ENCODE measurements at regions not wholly inside any gene's neighbourhood (a gene's known extent, or its start where the extent isn't known, plus 50 kb on each side); places are given as distances from the start of the nearest gene placed in this dataset.
A peak's percentile ranks its signal among the peaks of the same experiment; 100 is the strongest.

DNA sequence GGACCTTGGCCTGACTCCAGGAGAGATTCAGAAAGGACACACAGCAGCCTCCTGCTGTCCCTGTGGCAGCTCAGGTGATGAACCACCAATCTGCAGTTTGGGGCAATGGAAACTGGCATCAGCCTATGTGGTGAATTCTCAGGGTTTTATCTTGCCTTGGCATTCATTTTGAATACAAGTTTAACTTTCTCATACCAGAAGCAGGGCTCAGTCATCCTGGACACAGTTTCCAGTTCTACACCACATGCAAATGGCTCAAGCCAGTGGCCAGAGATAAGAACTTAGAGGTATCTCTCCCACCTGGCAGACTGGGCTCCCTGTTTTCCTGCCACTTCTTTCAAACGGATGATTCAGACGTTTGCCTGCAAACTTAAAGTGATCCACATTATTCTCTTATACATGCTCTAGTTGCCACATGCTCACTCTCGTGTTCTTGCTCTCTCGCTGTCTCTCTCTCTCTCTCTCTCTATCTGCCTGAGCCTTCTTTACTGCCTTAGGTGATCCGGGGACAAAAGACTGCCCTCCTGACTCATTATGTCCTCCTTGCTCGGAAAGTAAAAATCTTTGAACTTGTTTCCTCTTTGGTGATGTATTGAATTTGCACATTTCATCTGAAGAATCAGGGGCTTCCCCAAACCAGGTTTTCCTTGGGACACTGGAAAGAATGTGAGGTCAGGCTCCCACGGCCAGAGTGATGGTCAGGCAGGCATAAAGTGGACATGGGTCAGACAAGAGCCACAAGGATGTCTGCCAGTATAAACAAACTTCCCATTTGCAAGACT, 99.6 kb upstream of the STT3B start:
- no peaks in the 10 kb centered on the region for H3K4me1 ChIP-seq (ENCODE audit: insufficient read depth, low read length)
- TF ChIP-seq, protein P1, sequence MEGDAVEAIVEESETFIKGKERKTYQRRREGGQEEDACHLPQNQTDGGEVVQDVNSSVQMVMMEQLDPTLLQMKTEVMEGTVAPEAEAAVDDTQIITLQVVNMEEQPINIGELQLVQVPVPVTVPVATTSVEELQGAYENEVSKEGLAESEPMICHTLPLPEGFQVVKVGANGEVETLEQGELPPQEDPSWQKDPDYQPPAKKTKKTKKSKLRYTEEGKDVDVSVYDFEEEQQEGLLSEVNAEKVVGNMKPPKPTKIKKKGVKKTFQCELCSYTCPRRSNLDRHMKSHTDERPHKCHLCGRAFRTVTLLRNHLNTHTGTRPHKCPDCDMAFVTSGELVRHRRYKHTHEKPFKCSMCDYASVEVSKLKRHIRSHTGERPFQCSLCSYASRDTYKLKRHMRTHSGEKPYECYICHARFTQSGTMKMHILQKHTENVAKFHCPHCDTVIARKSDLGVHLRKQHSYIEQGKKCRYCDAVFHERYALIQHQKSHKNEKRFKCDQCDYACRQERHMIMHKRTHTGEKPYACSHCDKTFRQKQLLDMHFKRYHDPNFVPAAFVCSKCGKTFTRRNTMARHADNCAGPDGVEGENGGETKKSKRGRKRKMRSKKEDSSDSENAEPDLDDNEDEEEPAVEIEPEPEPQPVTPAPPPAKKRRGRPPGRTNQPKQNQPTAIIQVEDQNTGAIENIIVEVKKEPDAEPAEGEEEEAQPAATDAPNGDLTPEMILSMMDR (IDR thresholded peaks at IDR 0.05; ENCODE audit: insufficient read depth, low read depth, low read length), result no peak
- TF ChIP-seq EZH2 (IDR thresholded peaks at IDR 0.05; ENCODE audit: insufficient read depth, low read length), result no peak
- H3K79me2 ChIP-seq (ENCODE audit: insufficient read depth, low read length), result no peaks in the 10 kb centered on the region
- H3K9me3 ChIP-seq (ENCODE audit: insufficient read depth, low read depth, low read length), result no peaks in the 10 kb centered on the region
- peak; percentile 33 for DNase-seq (ENCODE audit: low read depth)
- no peak overlapping the region for H3K4me3 ChIP-seq (ENCODE audit: insufficient read depth, low read depth, low read length)
- H2AFZ ChIP-seq (ENCODE audit: low read depth, low read length), result no peak overlapping the region
- H3K36me3 Mint-ChIP-seq (ENCODE audit: low read depth, unreplicated experiment), result no peaks in the 10 kb centered on the region
- no peak overlapping the region for H3K27ac Mint-ChIP-seq (ENCODE audit: unreplicated experiment)
- H3K4me1 Mint-ChIP-seq (ENCODE audit: low read depth, unreplicated experiment), result peaks cover 10% of the 10 kb centered on the region
- H3K27me3 ChIP-seq (ENCODE audit: insufficient read depth, low read length), result no peaks in the 10 kb centered on the region
- peaks cover 9% of the 10 kb centered on the region for H3K9me3 Mint-ChIP-seq (ENCODE audit: unreplicated experiment)
- FAIRE-seq, result no peak
- no peaks in the 10 kb centered on the region for H3K36me3 ChIP-seq (ENCODE audit: insufficient read depth, low read length)
- peaks cover 2% of the 10 kb centered on the region for H3K27me3 Mint-ChIP-seq (ENCODE audit: low read depth, unreplicated experiment)
- no peak overlapping the region for H3K4me3 Mint-ChIP-seq (ENCODE audit: unreplicated experiment)
- H3K27ac ChIP-seq (ENCODE audit: low read depth, low read length), result no peak overlapping the region
- no peak overlapping the region for H3K4me2 ChIP-seq (ENCODE audit: low read length)
- H4K20me1 ChIP-seq (ENCODE audit: insufficient read depth, low read length), result no peaks in the 10 kb centered on the region
- no peak overlapping the region for H3K9ac ChIP-seq (ENCODE audit: low read length)

DNA sequence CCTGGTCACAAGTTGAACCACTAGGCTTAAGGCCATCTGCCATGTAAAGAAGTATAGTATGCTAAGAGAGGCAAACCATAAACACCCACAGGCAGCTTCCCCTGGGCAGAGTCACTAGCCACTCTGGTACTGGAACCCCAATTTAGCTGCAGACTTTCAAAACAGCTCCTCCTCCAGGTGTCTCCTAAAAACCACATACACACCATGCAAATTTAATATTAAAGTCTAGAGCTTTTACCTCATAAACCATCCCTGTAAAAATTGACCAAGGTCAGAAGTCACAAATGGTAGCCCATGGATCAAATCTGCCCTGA, 99.1 kb upstream of the STT3B start:
- Histone ChIP-seq H4K20me1 (ENCODE audit: insufficient read depth, low read length) (no peaks in the 10 kb centered on the region), H3K36me3 (ENCODE audit: insufficient read depth, low read length) (no peaks in the 10 kb centered on the region), H3K27me3 (ENCODE audit: insufficient read depth, low read length) (no peaks in the 10 kb centered on the region), H3K4me3 (ENCODE audit: insufficient read depth, low read depth, low read length) (no peak overlapping the region), H3K4me2 (ENCODE audit: low read length) (no peak overlapping the region), H3K4me1 (ENCODE audit: insufficient read depth, low read length) (no peaks in the 10 kb centered on the region), H3K79me2 (ENCODE audit: insufficient read depth, low read length) (no peaks in the 10 kb centered on the region), H3K27ac (ENCODE audit: low read depth, low read length) (no peak overlapping the region), H3K9ac (ENCODE audit: low read length) (no peak overlapping the region), H3K9me3 (ENCODE audit: insufficient read depth, low read depth, low read length) (no peaks in the 10 kb centered on the region), H2AFZ (ENCODE audit: low read depth, low read length) (no peak overlapping the region)
- peaks cover 9% of the 10 kb centered on the region for H3K9me3 Mint-ChIP-seq (ENCODE audit: unreplicated experiment)
- no peaks in the 10 kb centered on the region for H3K36me3 Mint-ChIP-seq (ENCODE audit: low read depth, unreplicated experiment)
- H3K27me3 Mint-ChIP-seq (ENCODE audit: low read depth, unreplicated experiment), result peaks cover 3% of the 10 kb centered on the region
- no peak overlapping the region for H3K27ac Mint-ChIP-seq (ENCODE audit: unreplicated experiment)
- H3K4me3 Mint-ChIP-seq (ENCODE audit: unreplicated experiment), result no peak overlapping the region
- FAIRE-seq (no peak), DNase-seq (ENCODE audit: low read depth) (no peak)
- peaks cover 10% of the 10 kb centered on the region for H3K4me1 Mint-ChIP-seq (ENCODE audit: low read depth, unreplicated experiment)
- no peak for TF ChIP-seq EZH2 (IDR thresholded peaks at IDR 0.05; ENCODE audit: insufficient read depth, low read length)
- TF ChIP-seq, protein P1 (IDR thresholded peaks at IDR 0.05; ENCODE audit: insufficient read depth, low read depth, low read length), result no peak

DNA sequence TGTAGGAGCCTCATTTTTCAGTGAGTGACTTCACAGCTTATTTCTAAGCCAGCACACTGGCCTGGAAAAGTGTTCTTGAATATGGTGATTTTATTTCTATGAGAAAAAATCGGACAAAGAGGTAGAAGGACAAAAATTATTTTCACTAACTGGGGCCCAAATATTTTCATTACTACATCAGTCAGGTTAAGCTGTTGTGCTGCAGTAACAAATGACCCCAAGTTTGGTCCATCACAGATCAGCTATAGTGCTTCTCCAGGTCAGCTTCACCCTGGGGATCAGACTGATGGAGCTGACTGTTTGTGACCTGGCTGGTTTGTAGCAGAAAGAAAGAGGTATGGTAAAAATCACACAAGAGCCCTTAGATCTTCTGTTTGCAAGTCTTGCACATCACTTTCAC, 97.9 kb upstream of the STT3B start:
- H3K36me3 ChIP-seq (ENCODE audit: insufficient read depth, low read length), result no peaks in the 10 kb centered on the region
- no peak overlapping the region for H3K4me3 ChIP-seq (ENCODE audit: insufficient read depth, low read depth, low read length)
- no peak overlapping the region for H2AFZ ChIP-seq (ENCODE audit: low read depth, low read length)
- FAIRE-seq (no peak), DNase-seq (ENCODE audit: low read depth) (no peak)
- H3K27me3 Mint-ChIP-seq (ENCODE audit: low read depth, unreplicated experiment), result peaks cover 3% of the 10 kb centered on the region
- H3K4me1 Mint-ChIP-seq (ENCODE audit: low read depth, unreplicated experiment), result peaks cover 10% of the 10 kb centered on the region
- H3K27ac Mint-ChIP-seq (ENCODE audit: unreplicated experiment), result no peak overlapping the region
- no peaks in the 10 kb centered on the region for H4K20me1 ChIP-seq (ENCODE audit: insufficient read depth, low read length)
- no peak overlapping the region for H3K4me3 Mint-ChIP-seq (ENCODE audit: unreplicated experiment)
- H3K4me1 ChIP-seq (ENCODE audit: insufficient read depth, low read length), result no peaks in the 10 kb centered on the region
- no peaks in the 10 kb centered on the region for H3K27me3 ChIP-seq (ENCODE audit: insufficient read depth, low read length)
- H3K36me3 Mint-ChIP-seq (ENCODE audit: low read depth, unreplicated experiment), result no peaks in the 10 kb centered on the region
- no peak overlapping the region for H3K4me2 ChIP-seq (ENCODE audit: low read length)
- no peaks in the 10 kb centered on the region for H3K9me3 ChIP-seq (ENCODE audit: insufficient read depth, low read depth, low read length)
- no peak for TF ChIP-seq EZH2 (IDR thresholded peaks at IDR 0.05; ENCODE audit: insufficient read depth, low read length)
- TF ChIP-seq, protein P1 (IDR thresholded peaks at IDR 0.05; ENCODE audit: insufficient read depth, low read depth, low read length), result no peak
- no peaks in the 10 kb centered on the region for H3K79me2 ChIP-seq (ENCODE audit: insufficient read depth, low read length)
- no peak overlapping the region for H3K27ac ChIP-seq (ENCODE audit: low read depth, low read length)
- peaks cover 9% of the 10 kb centered on the region for H3K9me3 Mint-ChIP-seq (ENCODE audit: unreplicated experiment)
- H3K9ac ChIP-seq (ENCODE audit: low read length), result no peak overlapping the region
